ENCODE measurements at regions not wholly inside any gene's neighbourhood (a gene's known extent, or its start where the extent isn't known, plus 50 kb on each side); places are given as distances from the start of the nearest gene placed in this dataset.

- no peak overlapping the region for H4K5ac ChIP-seq (ENCODE audit: low read depth, low read length)
- no peak overlapping the region for H3K27ac ChIP-seq (ENCODE audit: insufficient read depth, low read length)
- no peak overlapping the region for H3K9ac ChIP-seq (ENCODE audit: low read depth, low read length)
- dilution Hi-C loops (cut with HindIII; ENCODE audit: low sequenced_read_pairs, unreplicated experiment) = no loop called here
- H3K14ac ChIP-seq (replicated peaks; ENCODE audit: low read depth, low read length) = no peak overlapping the region
- H2BK120ac ChIP-seq (ENCODE audit: low read depth, low read length) = no peak overlapping the region
- peaks cover 52% of the 10 kb centered on the region for H3K9me3 ChIP-seq (ENCODE audit: control insufficient read depth, insufficient read depth, low read length)
- ATAC-seq (ENCODE audit: low read depth) = no peak
- H2AFZ ChIP-seq (replicated peaks; ENCODE audit: low read length, poor library complexity) = no peak overlapping the region
- no peak for DNase-seq
- no peaks in the 10 kb centered on the region for H3K9me1 ChIP-seq (ENCODE audit: insufficient read depth, low read length)
- H3K4me1 ChIP-seq (ENCODE audit: control insufficient read depth, insufficient read depth, low read length) = no peaks in the 10 kb centered on the region
- no peak overlapping the region for H2BK5ac ChIP-seq (ENCODE audit: low read depth, low read length, poor library complexity, severe bottlenecking)
- no peaks in the 10 kb centered on the region for H4K20me1 ChIP-seq (ENCODE audit: insufficient read depth, low read length)
- no peak overlapping the region for H2AK5ac ChIP-seq (ENCODE audit: low read depth, low read length)
- no peaks in the 10 kb centered on the region for H3K27me3 ChIP-seq (ENCODE audit: control insufficient read depth, insufficient read depth, low read length)
- no peak overlapping the region for H3K56ac ChIP-seq (ENCODE audit: extremely low read depth, insufficient read depth, low read length)
- in situ Hi-C loops (cut with MboI; ENCODE audit: low sequenced_read_pairs) = no loop called here
- H3K23ac ChIP-seq (ENCODE audit: low read depth, low read length) = no peak overlapping the region
- no peaks in the 10 kb centered on the region for H3K79me1 ChIP-seq (ENCODE audit: low read depth in 1 of 2, low read length in 2 of 2)
- no peak overlapping the region for H3K4ac ChIP-seq (ENCODE audit: low read depth, low read length)
- no peak overlapping the region for H3K18ac ChIP-seq (ENCODE audit: low read depth, low read length)
- H3K4me3 ChIP-seq (ENCODE audit: insufficient read depth, low read depth, low read length) = no peak overlapping the region
- H4K8ac ChIP-seq (ENCODE audit: low read depth in 2 of 2, low read length in 2 of 2) = no peak overlapping the region
- no peak overlapping the region for H2AK9ac ChIP-seq (replicated peaks; ENCODE audit: low read depth, low read length, poor library complexity)
- ChIA-PET POLR2A (ENCODE audit: unreplicated experiment) (no interaction called here), CTCF (no interaction called here)
- intact Hi-C loops (cut with micrococcal nuclease) = no loop called here
- H3K36me3 ChIP-seq (ENCODE audit: control insufficient read depth, insufficient read depth, low read length) = no peaks in the 10 kb centered on the region
- no peak overlapping the region for H2BK20ac ChIP-seq (ENCODE audit: low read depth, low read length)
- TF ChIP-seq ELK1 (IDR thresholded peaks at IDR 0.05; ENCODE audit: borderline replicate concordance, low read depth, low read length) = no peak
- no peak for TF ChIP-seq FOS (IDR thresholded peaks at IDR 0.05; ENCODE audit: low read depth, low read length)
- no peak for TF ChIP-seq RAD21 (IDR thresholded peaks at IDR 0.05; ENCODE audit: low read length)
- no peak for TF ChIP-seq RCOR1 (IDR thresholded peaks at IDR 0.05; ENCODE audit: insufficient replicate concordance, low read length)
- TF ChIP-seq, protein P1, sequence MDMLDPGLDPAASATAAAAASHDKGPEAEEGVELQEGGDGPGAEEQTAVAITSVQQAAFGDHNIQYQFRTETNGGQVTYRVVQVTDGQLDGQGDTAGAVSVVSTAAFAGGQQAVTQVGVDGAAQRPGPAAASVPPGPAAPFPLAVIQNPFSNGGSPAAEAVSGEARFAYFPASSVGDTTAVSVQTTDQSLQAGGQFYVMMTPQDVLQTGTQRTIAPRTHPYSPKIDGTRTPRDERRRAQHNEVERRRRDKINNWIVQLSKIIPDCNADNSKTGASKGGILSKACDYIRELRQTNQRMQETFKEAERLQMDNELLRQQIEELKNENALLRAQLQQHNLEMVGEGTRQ (IDR thresholded peaks at IDR 0.05; ENCODE audit: low read depth, low read length) = no peak
- TF ChIP-seq CHD1 (IDR thresholded peaks at IDR 0.05; ENCODE audit: low read depth, low read length) = no peak
- TF ChIP-seq MAFK (IDR thresholded peaks at IDR 0.05; ENCODE audit: low read depth, low read length) = no peak
- TF ChIP-seq CEBPB (IDR thresholded peaks at IDR 0.05; ENCODE audit: low read depth, low read length) = no peak
- TF ChIP-seq SMC3 (IDR thresholded peaks at IDR 0.05; ENCODE audit: low read depth, low read length) = no peak
- no peak for TF ChIP-seq MXI1 (IDR thresholded peaks at IDR 0.05; ENCODE audit: borderline replicate concordance, low read depth, low read length)
- no peak for TF ChIP-seq BHLHE40 (IDR thresholded peaks at IDR 0.05; ENCODE audit: low read depth, low read length)
- no peak for TF ChIP-seq MAZ (IDR thresholded peaks at IDR 0.05; ENCODE audit: borderline replicate concordance, low read depth, low read length)
- no peak for TF ChIP-seq RFX5 (IDR thresholded peaks at IDR 0.05; ENCODE audit: low read depth, low read length)
- TF ChIP-seq, protein P2, sequence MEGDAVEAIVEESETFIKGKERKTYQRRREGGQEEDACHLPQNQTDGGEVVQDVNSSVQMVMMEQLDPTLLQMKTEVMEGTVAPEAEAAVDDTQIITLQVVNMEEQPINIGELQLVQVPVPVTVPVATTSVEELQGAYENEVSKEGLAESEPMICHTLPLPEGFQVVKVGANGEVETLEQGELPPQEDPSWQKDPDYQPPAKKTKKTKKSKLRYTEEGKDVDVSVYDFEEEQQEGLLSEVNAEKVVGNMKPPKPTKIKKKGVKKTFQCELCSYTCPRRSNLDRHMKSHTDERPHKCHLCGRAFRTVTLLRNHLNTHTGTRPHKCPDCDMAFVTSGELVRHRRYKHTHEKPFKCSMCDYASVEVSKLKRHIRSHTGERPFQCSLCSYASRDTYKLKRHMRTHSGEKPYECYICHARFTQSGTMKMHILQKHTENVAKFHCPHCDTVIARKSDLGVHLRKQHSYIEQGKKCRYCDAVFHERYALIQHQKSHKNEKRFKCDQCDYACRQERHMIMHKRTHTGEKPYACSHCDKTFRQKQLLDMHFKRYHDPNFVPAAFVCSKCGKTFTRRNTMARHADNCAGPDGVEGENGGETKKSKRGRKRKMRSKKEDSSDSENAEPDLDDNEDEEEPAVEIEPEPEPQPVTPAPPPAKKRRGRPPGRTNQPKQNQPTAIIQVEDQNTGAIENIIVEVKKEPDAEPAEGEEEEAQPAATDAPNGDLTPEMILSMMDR (conservative IDR thresholded peaks at IDR 0.05; ENCODE audit: low read depth, low read length) = no peak
- TF ChIP-seq POLR2A (IDR thresholded peaks at IDR 0.05; ENCODE audit: low read depth, low read length) = no peak
- no peak for TF ChIP-seq NFE2L2 (IDR thresholded peaks at IDR 0.05; ENCODE audit: low read depth, low read length)
- no peak overlapping the region for H2BK15ac ChIP-seq (ENCODE audit: low read depth, low read length)
- no TSS peak for BruUV-seq (replicated peaks)
- no peak overlapping the region for H4K91ac ChIP-seq (ENCODE audit: insufficient read depth, low read depth, low read length)
- WGBS, 2 experiments (ENCODE audit: extremely low coverage in 2 of 2, insufficient read length in 1 of 2) = 100% methylated on average over 2 of the region's 5 CpGs; no CpG with 5 or more reads in 1 of the 2 experiments
- no peak overlapping the region for H3K4me2 ChIP-seq (ENCODE audit: low read depth, low read length)
Observed at GRCh38 chr22:47460861-47461260, 698.4 kb downstream of the TBC1D22A start.

All from IMR-90 (cell line).